NCI-H2107 treated with DMSO at 0.1 percent for 48 hours (cell line): ENCODE measurements at regions not wholly inside any gene's neighbourhood (a gene's known extent, or its start where the extent isn't known, plus 50 kb on each side); places are given as distances from the start of the nearest gene placed in this dataset.

ENCODE experiments used
- DNase-seq: peaks from one replicate; lab custom pipeline; 2025; ENCODE audit not compliant: unreplicated experiment; lab: John Stamatoyannopoulos, UW

DNA sequence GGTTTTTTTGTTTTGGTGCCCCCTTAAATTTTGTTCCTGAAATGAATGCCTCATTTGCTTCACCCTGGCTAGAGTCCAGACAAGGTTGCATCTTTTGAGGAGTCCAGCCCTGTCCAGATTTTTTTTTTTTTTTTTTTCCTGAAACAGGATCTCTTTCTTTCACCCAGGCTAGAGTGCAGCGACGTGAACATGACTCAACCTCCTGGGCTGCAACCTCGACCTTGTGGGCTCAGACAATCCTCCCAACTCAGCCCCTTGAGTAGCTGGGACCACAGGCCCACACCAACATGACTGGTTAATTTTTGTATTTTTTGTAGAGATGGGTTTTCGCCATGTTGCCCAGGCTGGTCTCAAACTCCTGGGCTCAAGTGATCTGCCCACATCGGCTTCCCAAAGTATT, 469.0 kb upstream of the BRINP1 start:
- DNase-seq = no peak

DNA sequence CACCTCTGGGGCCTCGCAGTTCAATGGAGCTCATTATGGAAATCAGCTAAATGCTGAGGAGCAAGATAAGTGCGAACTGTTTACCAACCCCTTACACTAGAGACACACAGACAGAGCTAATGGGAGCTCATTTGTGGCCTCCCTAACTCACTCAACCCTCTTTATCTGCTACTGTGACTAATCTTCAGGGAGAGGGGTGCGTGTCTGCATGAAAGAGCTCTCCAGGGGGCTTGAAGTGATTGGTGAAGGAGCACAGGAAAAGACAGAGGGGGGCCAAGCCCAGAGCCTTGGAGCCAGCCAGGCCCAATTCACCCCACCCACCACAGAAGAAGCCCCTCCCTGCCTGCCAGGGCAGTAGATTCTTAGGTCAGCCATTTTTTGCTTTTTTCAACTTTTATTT, 466.8 kb upstream of the BRINP1 start:
- DNase-seq = no peak

DNA sequence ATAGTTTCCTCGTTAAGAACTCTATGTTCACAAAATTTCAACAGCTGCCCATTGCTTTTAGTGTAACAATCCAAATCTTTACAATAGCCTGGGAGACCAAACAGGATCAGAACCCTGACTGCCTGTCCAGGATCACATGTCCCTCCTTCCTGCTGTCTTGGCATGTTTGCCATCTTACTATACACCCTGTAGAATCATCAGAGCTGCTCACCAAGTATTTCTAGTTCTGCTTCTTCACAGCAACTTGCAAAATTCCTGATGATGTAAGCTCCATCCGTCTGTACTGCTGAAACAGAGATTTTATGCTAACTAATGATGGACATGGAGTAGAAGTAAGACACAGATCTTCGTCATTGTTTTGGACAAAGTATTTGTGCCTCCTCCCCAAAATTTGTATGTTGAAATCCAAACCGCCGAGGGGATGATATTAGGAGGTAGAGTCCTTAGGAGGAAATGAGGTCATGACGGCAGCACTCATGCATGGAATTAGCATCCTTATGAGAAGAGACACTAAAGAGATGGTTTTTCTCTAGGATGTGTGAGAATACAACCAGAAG, 464.9 kb upstream of the BRINP1 start:
- DNase-seq = no peak

GRCh38 chr9:119831309-119831708, 462.1 kb upstream of the BRINP1 start:
- DNase-seq = no peak

GRCh38 chr9:119829748-119830147, 460.5 kb upstream of the BRINP1 start:
- no peak for DNase-seq

GRCh38 chr9:119829186-119829585, 460.0 kb upstream of the BRINP1 start:
- DNase-seq = no peak

DNA sequence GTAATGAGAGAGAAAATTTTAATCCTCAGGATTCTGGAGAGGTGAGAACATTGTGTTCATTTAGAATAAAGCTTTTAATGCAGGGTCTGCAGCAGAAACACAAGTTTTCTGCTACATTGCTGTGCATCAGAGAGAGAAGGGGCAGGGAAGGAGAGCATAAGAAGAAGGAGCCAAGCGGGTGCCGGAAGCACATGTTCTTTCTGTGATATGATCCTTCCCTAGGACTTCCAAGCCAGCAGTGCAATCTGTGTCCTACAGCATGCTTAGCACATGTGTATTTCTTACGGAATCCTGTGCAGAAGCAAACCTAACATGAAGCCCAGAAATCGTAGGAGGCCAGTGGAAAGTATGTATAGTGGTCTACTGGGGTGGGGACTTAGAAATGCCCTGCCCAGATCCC, 458.3 kb upstream of the BRINP1 start:
- DNase-seq = no peak

GRCh38 chr9:119827126-119827525, 457.9 kb upstream of the BRINP1 start:
- DNase-seq = no peak

GRCh38 chr9:119818726-119819435, 449.6 kb upstream of the BRINP1 start:
- no peak for DNase-seq

- DNase-seq = no peak
Measured at GRCh38 chr9:119810645-119811429, 441.6 kb upstream of the BRINP1 start.

DNA sequence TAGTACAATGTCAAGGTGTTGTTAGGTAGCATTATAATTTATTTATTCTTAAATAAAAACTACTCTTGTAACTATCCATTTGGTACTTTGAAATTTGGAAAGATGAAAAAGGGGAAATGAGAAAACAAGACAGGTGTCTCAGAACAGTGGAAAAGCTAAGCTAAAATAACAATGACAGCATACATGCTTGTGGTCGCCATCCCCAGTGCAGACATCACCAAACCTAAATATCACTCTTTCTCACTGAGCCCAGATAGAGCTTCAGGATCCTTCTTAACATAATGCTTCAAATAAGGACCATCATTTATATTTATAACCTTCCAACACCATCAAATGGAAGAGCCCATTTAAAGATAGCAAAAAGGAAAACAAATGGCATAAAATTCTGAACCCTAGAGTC, 434.4 kb upstream of the BRINP1 start:
- no peak for DNase-seq

- DNase-seq = no peak
Measured at GRCh38 chr9:119802621-119803020, 433.4 kb upstream of the BRINP1 start.

DNA sequence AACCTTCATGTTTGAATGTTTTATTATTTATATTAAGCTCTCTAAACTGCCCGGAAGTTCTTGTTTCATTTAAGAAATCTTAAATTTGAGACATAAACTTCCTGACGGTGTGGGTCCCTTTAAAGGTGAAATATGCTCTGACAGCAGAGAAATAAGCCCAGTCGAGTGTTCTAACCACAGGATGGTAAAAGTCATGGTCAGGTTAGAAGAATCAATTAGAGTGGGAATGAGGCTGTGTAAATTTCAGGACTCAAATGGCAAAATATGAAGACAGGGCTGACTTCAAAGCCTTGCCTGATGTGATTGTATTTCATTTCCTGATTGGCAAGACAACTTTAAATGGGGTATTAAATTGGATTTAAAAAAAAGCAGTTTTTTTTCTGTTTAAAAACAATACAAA, 432.9 kb upstream of the BRINP1 start:
- DNase-seq = no peak

GRCh38 chr9:119801311-119801710, 432.1 kb upstream of the BRINP1 start:
- no peak for DNase-seq

- DNase-seq = no peak
Measured at GRCh38 chr9:119795395-119795794, 426.2 kb upstream of the BRINP1 start.

DNA sequence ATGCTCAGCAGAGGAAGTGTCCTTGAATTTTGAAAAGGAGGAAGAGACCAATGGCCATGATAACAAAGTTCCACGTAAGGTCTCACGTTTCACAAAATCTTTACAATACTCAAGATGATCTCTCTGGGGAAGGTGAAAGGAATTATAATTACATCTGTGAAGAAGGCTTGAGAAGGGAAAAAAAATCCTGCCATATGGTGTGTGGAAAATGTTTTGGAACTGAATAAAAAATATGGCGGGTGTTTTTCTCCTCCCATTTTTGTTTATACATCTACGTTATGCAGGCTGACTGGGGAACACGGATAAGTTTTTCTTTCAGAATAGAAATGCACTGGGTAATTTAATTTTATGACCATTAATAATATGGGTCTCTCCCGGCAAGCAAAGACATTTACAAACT, 425.6 kb upstream of the BRINP1 start:
- DNase-seq = no peak

GRCh38 chr9:119793218-119793617, 424.0 kb upstream of the BRINP1 start:
- no peak for DNase-seq

GRCh38 chr9:119792242-119792641, 423.0 kb upstream of the BRINP1 start:
- no peak for DNase-seq

- DNase-seq = no peak
Measured at GRCh38 chr9:119789987-119790386, 420.8 kb upstream of the BRINP1 start.

DNA sequence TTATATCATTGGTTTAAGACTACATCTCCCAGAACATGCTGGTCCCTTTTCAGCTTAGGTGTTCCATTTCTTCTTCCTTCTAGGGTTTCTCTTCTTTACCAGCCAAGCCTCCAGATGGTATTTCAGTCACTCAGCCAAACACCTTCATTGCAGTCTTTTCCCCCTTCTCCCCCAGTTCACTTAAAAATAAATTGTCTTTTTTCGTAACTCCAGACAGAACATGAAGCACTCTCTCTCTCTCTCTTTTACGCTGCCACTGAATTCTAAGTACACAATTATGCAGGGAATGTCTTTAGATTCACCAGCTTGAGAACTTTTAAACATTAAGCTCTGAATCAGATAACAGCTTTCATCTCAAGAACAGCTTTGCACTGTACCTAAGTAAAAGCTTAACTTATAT, 419.7 kb upstream of the BRINP1 start:
- DNase-seq = no peak

DNA sequence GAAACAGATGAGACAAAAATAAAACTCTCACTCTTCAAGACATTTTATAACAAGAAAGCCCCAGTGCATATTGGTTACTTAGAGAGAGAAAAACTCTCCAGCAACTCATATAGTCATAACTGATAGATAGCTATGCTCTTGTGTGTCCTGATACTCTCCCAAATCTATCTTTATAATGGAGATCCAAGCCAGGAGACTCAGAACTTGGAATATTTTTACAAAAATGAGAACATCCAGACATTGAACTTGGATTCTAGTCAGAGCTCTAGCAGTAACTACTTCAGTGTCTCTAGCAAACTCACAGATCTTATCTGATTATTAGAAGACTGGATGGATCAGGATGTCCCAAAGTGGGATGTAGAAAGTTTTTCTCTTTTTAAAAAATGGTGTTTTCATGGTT, 412.7 kb upstream of the BRINP1 start:
- DNase-seq = no peak

- DNase-seq = no peak
Measured at GRCh38 chr9:119775410-119775809, 406.2 kb upstream of the BRINP1 start.
